ENCODE measurements at regions not wholly inside any gene's neighbourhood (a gene's known extent, or its start where the extent isn't known, plus 50 kb on each side); places are given as distances from the start of the nearest gene placed in this dataset.

DNA sequence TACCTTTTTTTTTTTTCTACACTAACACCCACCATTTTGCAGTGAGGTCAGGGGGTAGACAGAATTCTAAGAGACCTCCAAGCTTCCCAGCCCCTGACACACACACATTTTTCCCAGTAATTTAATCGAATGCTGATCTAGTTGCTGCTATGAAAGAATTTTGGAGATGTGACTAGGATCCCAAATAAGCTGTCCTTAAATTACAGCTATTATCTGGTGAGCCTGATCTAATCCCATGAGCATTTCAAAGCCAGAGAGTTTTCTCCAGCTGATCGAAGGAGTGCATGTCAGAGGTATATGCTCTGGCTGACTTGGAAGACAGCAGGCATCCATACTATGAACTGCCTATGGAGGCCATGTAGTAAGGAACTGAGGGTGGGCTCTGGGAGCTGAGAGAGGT is 503.8 kb upstream of the MARCKS start:
- Histone ChIP-seq H3K27ac (replicated peaks) (no peak overlapping the region), H3K4me3 (replicated peaks; ENCODE audit: insufficient read depth, low read length) (no peak overlapping the region), H3K27me3 (ENCODE audit: insufficient read depth, poor library complexity, severe bottlenecking) (no peaks in the 10 kb centered on the region)
- DNase-seq (ENCODE audit: low read depth in 1 of 2, low spot score in 1 of 2), result no peak
- no peak for TF ChIP-seq POLR2AphosphoS5 (IDR thresholded peaks at IDR 0.05; ENCODE audit: low read depth)
- TF ChIP-seq, protein P1, sequence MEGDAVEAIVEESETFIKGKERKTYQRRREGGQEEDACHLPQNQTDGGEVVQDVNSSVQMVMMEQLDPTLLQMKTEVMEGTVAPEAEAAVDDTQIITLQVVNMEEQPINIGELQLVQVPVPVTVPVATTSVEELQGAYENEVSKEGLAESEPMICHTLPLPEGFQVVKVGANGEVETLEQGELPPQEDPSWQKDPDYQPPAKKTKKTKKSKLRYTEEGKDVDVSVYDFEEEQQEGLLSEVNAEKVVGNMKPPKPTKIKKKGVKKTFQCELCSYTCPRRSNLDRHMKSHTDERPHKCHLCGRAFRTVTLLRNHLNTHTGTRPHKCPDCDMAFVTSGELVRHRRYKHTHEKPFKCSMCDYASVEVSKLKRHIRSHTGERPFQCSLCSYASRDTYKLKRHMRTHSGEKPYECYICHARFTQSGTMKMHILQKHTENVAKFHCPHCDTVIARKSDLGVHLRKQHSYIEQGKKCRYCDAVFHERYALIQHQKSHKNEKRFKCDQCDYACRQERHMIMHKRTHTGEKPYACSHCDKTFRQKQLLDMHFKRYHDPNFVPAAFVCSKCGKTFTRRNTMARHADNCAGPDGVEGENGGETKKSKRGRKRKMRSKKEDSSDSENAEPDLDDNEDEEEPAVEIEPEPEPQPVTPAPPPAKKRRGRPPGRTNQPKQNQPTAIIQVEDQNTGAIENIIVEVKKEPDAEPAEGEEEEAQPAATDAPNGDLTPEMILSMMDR (IDR thresholded peaks at IDR 0.05; ENCODE audit: insufficient read depth, low read length), result no peak
- TF ChIP-seq, protein P2, sequence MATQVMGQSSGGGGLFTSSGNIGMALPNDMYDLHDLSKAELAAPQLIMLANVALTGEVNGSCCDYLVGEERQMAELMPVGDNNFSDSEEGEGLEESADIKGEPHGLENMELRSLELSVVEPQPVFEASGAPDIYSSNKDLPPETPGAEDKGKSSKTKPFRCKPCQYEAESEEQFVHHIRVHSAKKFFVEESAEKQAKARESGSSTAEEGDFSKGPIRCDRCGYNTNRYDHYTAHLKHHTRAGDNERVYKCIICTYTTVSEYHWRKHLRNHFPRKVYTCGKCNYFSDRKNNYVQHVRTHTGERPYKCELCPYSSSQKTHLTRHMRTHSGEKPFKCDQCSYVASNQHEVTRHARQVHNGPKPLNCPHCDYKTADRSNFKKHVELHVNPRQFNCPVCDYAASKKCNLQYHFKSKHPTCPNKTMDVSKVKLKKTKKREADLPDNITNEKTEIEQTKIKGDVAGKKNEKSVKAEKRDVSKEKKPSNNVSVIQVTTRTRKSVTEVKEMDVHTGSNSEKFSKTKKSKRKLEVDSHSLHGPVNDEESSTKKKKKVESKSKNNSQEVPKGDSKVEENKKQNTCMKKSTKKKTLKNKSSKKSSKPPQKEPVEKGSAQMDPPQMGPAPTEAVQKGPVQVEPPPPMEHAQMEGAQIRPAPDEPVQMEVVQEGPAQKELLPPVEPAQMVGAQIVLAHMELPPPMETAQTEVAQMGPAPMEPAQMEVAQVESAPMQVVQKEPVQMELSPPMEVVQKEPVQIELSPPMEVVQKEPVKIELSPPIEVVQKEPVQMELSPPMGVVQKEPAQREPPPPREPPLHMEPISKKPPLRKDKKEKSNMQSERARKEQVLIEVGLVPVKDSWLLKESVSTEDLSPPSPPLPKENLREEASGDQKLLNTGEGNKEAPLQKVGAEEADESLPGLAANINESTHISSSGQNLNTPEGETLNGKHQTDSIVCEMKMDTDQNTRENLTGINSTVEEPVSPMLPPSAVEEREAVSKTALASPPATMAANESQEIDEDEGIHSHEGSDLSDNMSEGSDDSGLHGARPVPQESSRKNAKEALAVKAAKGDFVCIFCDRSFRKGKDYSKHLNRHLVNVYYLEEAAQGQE (IDR thresholded peaks at IDR 0.05; ENCODE audit: insufficient replicate concordance, low read depth), result no peak
- TF ChIP-seq SPI1 (IDR thresholded peaks at IDR 0.05; ENCODE audit: borderline replicate concordance, low read depth), result no peak
- TF ChIP-seq GABPA (IDR thresholded peaks at IDR 0.05; ENCODE audit: low read depth), result no peak

DNA sequence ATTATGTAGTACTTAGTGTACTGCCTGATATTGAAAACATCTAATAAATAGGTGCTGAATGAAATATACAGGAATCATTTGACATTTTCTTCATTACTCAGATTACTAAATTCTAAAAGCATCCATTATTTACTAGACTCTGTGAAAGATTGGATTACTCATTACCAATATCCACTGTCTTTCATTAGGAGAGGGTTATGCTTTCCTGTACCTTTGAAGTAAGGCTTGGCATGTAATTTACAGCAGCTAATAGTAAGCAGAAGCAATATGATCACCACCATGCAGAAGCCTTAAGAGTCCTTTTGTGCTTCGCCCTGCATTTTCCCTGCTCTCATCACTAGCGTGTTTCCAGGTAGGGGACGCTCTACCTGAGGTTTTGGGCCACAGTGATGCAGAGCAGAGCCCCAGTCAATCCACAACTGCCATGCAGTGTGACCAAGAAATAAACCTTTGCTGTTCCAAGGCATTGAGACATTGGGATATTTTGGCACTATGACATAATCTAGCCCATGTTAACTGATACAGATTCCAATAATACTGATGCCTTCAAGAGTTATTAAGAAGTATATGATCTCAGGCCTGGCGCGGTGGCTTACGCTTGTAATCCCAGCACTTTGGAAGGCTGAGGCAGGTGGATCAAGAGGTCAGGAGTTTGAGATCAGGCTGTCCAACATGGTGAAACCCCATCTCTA is 502.8 kb upstream of the MARCKS start:
- H3K27me3 ChIP-seq (ENCODE audit: insufficient read depth, poor library complexity, severe bottlenecking), result no peaks in the 10 kb centered on the region
- no peak for DNase-seq (ENCODE audit: low read depth in 1 of 2, low spot score in 1 of 2)
- TF ChIP-seq, protein P1 (IDR thresholded peaks at IDR 0.05; ENCODE audit: insufficient read depth, low read length), result no peak
- TF ChIP-seq, protein P2 (IDR thresholded peaks at IDR 0.05; ENCODE audit: insufficient replicate concordance, low read depth), result no peak
- TF ChIP-seq POLR2AphosphoS5 (IDR thresholded peaks at IDR 0.05; ENCODE audit: low read depth) (no peak), GABPA (IDR thresholded peaks at IDR 0.05; ENCODE audit: low read depth) (no peak), SPI1 (IDR thresholded peaks at IDR 0.05; ENCODE audit: borderline replicate concordance, low read depth) (no peak)
- no peak overlapping the region for H3K4me3 ChIP-seq (replicated peaks; ENCODE audit: insufficient read depth, low read length)
- no peak overlapping the region for H3K27ac ChIP-seq (replicated peaks)

DNA sequence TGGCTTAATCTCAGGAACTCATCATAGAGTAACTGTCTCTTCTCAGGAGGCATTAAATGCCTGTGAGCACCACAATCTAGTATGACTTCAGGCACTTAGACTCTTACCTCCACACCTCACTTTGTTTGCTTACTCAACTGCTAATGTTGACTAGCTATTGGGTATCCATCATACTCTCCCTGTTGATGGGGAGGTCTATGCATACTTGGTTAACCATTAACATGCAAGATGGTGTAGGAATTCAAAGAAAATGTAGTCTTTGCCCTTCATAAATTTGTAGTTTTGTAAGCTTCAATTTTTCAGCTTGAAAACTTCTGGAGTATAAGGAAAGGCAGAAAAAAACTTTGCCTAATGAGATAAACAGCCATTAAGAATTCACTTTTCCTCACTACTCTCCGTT is 501.0 kb upstream of the MARCKS start:
- Histone ChIP-seq H3K27me3 (ENCODE audit: insufficient read depth, poor library complexity, severe bottlenecking) (no peaks in the 10 kb centered on the region), H3K4me3 (replicated peaks; ENCODE audit: insufficient read depth, low read length) (no peak overlapping the region), H3K27ac (replicated peaks) (no peak overlapping the region)
- TF ChIP-seq POLR2AphosphoS5 (IDR thresholded peaks at IDR 0.05; ENCODE audit: low read depth) (no peak), GABPA (IDR thresholded peaks at IDR 0.05; ENCODE audit: low read depth) (no peak), SPI1 (IDR thresholded peaks at IDR 0.05; ENCODE audit: borderline replicate concordance, low read depth) (no peak)
- TF ChIP-seq, protein P2 (IDR thresholded peaks at IDR 0.05; ENCODE audit: insufficient replicate concordance, low read depth), result no peak
- TF ChIP-seq, protein P1 (IDR thresholded peaks at IDR 0.05; ENCODE audit: insufficient read depth, low read length), result no peak
- no peak for DNase-seq (ENCODE audit: low read depth in 1 of 2, low spot score in 1 of 2)
